Upper lobe of left lung (tissue), 6 donors: ENCODE measurements at regions not wholly inside any gene's neighbourhood (a gene's known extent, or its start where the extent isn't known, plus 50 kb on each side); places are given as distances from the start of the nearest gene placed in this dataset.
"Not testable (repeated sequence)": the region's sequence is repeated elsewhere in the genome, so short reads cannot be mapped to it uniquely, and the experiment has no call there.

ENCODE experiments used
- ATAC-seq, 2 donors: fragments of 200-7000 bp; cut with Tn5 transposase; one replicate each; pipeline ENCODE4 v1.9.1; 2022; ENCODE audit warnings: mild to moderate bottlenecking in 2 of 2, moderate library complexity in 2 of 2; ENCODE audit not compliant: low FRiP score in 2 of 2
- DNase-seq, 2 donors: peaks; one replicate each; pipeline ENCODE4 v3.0.0-alpha.2; 2019 to 2020
- H3K27ac ChIP-seq, 4 donors: fragments of 200-600 bp; sonication (generic); one replicate each; pipeline ENCODE4 v1.5.1; 2016 to 2019
- H3K27me3 ChIP-seq, 4 donors: fragments of 200-600 bp; sonication (generic); one replicate each; pipeline ENCODE4 v1.5.1; 2017 to 2019
- H3K36me3 ChIP-seq, 4 donors: fragments of 200-600 bp; sonication (generic); one replicate each; pipeline ENCODE4 v1.5.1; 2016 to 2019
- H3K4me1 ChIP-seq, 4 donors: fragments of 200-600 bp; sonication (generic); one replicate each; pipeline ENCODE4 v1.5.1; 2018 to 2019
- H3K4me3 ChIP-seq, 4 donors: fragments of 200-600 bp; sonication (generic); one replicate each; pipeline ENCODE4 v1.5.1; 2017 to 2019; ENCODE audit warnings: mild to moderate bottlenecking in 2 of 4, moderate library complexity in 1 of 4
- H3K9me3 ChIP-seq, 4 donors: fragments of 200-600 bp; sonication (generic); one replicate each; pipeline ENCODE4 v1.5.1; 2018 to 2019
- CTCF ChIP-seq, 6 experiments: fragments of 450-650 bp in 4 of 6; fragments of 200-600 bp in 2 of 6; sonication (generic) in 2 of 6; IDR thresholded peaks; one replicate each; pipeline ENCODE4 v1.5.1; 2016 to 2019; ENCODE audit warnings: antibody characterized with exemption in 6 of 6
- EP300 ChIP-seq, 4 donors: sonication (generic); formaldehyde crosslinking; IDR thresholded peaks; one replicate each; pipeline ENCODE4 v1.5.1; 2017; ENCODE audit warnings: antibody characterized with exemption in 4 of 4, control low read depth in 2 of 4
- POLR2A ChIP-seq, 4 donors: fragments of 450-650 bp; IDR thresholded peaks; one replicate each; pipeline ENCODE4 v1.5.1; 2016 to 2017; ENCODE audit warnings: antibody characterized with exemption in 4 of 4, mild to moderate bottlenecking in 2 of 4
- POLR2AphosphoS5 ChIP-seq, 2 donors: sonication (generic); formaldehyde crosslinking; IDR thresholded peaks; one replicate each; pipeline ENCODE4 v1.5.1; 2017; ENCODE audit warnings: antibody characterized with exemption in 2 of 2
- WGBS, 2 donors: methylation state at CpG; one replicate each; pipeline ENCODE4 v1.1.5; 2017 to 2018; 5-methylcytosine and 5-hydroxymethylcytosine counted together
- donor health status: DM: no; HTN: no; CAD: no; lungs with moderate emphysema.
- donor health status: DM: no; HTN: yes; CAD: no; lungs with severe emphysema.

GRCh38 chrX:147498796-147499195 is 412.9 kb upstream of the FMR1 start:
- H3K27ac ChIP-seq = no peak overlapping the region
- no peaks in the 10 kb centered on the region for H3K27me3 ChIP-seq
- H3K4me3 ChIP-seq = no peak overlapping the region
- WGBS, 2 donors = 48 to 88% methylated on average over 1 of the region's 1 CpG
- no peaks in the 10 kb centered on the region for H3K36me3 ChIP-seq
- no peaks in the 10 kb centered on the region for H3K9me3 ChIP-seq
- H3K4me1 ChIP-seq = no peaks in the 10 kb centered on the region
- no peak for TF ChIP-seq CTCF (IDR thresholded peaks at IDR 0.05)
- no peak for TF ChIP-seq POLR2A (IDR thresholded peaks at IDR 0.05)
- no peak for TF ChIP-seq EP300 (IDR thresholded peaks at IDR 0.05)
- no peak for TF ChIP-seq POLR2AphosphoS5 (IDR thresholded peaks at IDR 0.05)
- DNase-seq (no peak), ATAC-seq (no peak)

- no peak for TF ChIP-seq CTCF (IDR thresholded peaks at IDR 0.05)
- no peak for TF ChIP-seq POLR2AphosphoS5 (IDR thresholded peaks at IDR 0.05)
- no peak for TF ChIP-seq POLR2A (IDR thresholded peaks at IDR 0.05)
- no peak for TF ChIP-seq EP300 (IDR thresholded peaks at IDR 0.05)
- Histone ChIP-seq H3K4me1 (no peaks in the 10 kb centered on the region), H3K27me3 (no peaks in the 10 kb centered on the region), H3K4me3 (no peak overlapping the region), H3K27ac (no peak overlapping the region), H3K9me3 (no peaks in the 10 kb centered on the region), H3K36me3 (no peaks in the 10 kb centered on the region)
- 65 to 86% methylated on average over 2 of the region's 2 CpGs for WGBS, 2 donors
- no peak for DNase-seq
- no peak for ATAC-seq
These were observed 388.7 kb upstream of the FMR1 start for GRCh38 chrX:147522981-147523380.

DNA sequence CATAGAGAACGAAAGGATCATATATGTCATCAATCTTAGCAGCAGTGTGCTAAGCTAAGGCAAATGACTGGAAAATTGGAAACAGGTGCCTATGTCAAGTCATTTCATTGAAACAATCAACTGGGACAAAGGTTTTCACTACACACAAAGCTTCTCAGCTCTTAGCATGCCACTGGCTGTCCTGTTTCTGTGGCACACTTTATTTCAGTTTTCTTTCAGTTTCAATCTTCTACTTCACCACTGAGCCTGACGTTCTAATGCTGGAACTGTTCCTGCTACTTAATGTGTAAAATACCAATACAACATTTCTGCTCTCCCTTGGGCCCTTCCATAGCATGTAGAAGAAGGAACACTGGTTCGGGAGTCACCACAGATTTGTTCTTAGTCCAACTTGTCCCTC is 378.3 kb upstream of the FMR1 start:
- Histone ChIP-seq H3K27ac (no peak overlapping the region), H3K4me1 (no peaks in the 10 kb centered on the region), H3K36me3 (no peaks in the 10 kb centered on the region), H3K4me3 (no peak overlapping the region), H3K9me3 (no peaks in the 10 kb centered on the region), H3K27me3 (no peaks in the 10 kb centered on the region)
- 71 to 73% methylated on average over 3 of the region's 3 CpGs for WGBS, 2 donors
- no peak for DNase-seq
- no peak for ATAC-seq
- no peak for TF ChIP-seq CTCF (IDR thresholded peaks at IDR 0.05)
- TF ChIP-seq POLR2A (IDR thresholded peaks at IDR 0.05) = no peak
- TF ChIP-seq EP300 (IDR thresholded peaks at IDR 0.05) = no peak
- no peak for TF ChIP-seq POLR2AphosphoS5 (IDR thresholded peaks at IDR 0.05)

- DNase-seq = peak in 1 of 2 donors; percentile 21
- Histone ChIP-seq H3K27ac (no peak overlapping the region), H3K9me3 (no peaks in the 10 kb centered on the region), H3K27me3 (no peaks in the 10 kb centered on the region), H3K36me3 (no peaks in the 10 kb centered on the region), H3K4me3 (no peak overlapping the region), H3K4me1 (no peaks in the 10 kb centered on the region)
- ATAC-seq = no peak
- 63 to 79% methylated on average over 4 of the region's 4 CpGs for WGBS, 2 donors
- TF ChIP-seq EP300 (IDR thresholded peaks at IDR 0.05) = no peak
- no peak for TF ChIP-seq CTCF (IDR thresholded peaks at IDR 0.05)
- TF ChIP-seq POLR2AphosphoS5 (IDR thresholded peaks at IDR 0.05) = no peak
- TF ChIP-seq POLR2A (IDR thresholded peaks at IDR 0.05) = no peak
These were observed 374.5 kb upstream of the FMR1 start for GRCh38 chrX:147537172-147537571.

GRCh38 chrX:147548023-147548422 is 363.7 kb upstream of the FMR1 start:
- 87 to 99% methylated on average over 5 of the region's 5 CpGs for WGBS, 2 donors
- not testable (repeated sequence) for H3K36me3 ChIP-seq, H3K27ac ChIP-seq, H3K4me1 ChIP-seq, H3K4me3 ChIP-seq, H3K9me3 ChIP-seq, H3K27me3 ChIP-seq, ATAC-seq, DNase-seq
